Right kidney (tissue), 1 donor: ENCODE measurements at regions not wholly inside any gene's neighbourhood (a gene's known extent, or its start where the extent isn't known, plus 50 kb on each side); places are given as distances from the start of the nearest gene placed in this dataset.

ENCODE experiments used
- DNase-seq: peaks from one replicate; pipeline ENCODE4 v3.0.0-alpha.2; 2016

GRCh38 chr18:2254977-2255376 is 316.3 kb downstream of the METTL4 start:
- DNase-seq = no peak

- no peak for DNase-seq
Measured at GRCh38 chr18:2256577-2256976, 314.7 kb downstream of the METTL4 start.

- no peak for DNase-seq
Measured at GRCh38 chr18:2258954-2259353, 312.4 kb downstream of the METTL4 start.

- DNase-seq = no peak
Measured at GRCh38 chr18:2263303-2263890, 307.9 kb downstream of the METTL4 start.

GRCh38 chr18:2274613-2275012 is 296.7 kb downstream of the METTL4 start:
- no peak for DNase-seq

- no peak for DNase-seq
Measured at GRCh38 chr18:2281086-2281485, 290.2 kb downstream of the METTL4 start.

- DNase-seq = no peak
Measured at GRCh38 chr18:2281523-2282199, 289.6 kb downstream of the METTL4 start.

GRCh38 chr18:2293109-2293839 is 278.0 kb downstream of the METTL4 start:
- no peak for DNase-seq

- DNase-seq = no peak
Measured at GRCh38 chr18:2301316-2301715, 270.0 kb downstream of the METTL4 start.

- DNase-seq = no peak
Measured at GRCh38 chr18:2302012-2302411, 269.3 kb downstream of the METTL4 start.

- no peak for DNase-seq
Measured at GRCh38 chr18:2302628-2303516, 268.4 kb downstream of the METTL4 start.

- DNase-seq = no peak
Measured at GRCh38 chr18:2303517-2304238, 267.6 kb downstream of the METTL4 start.

- DNase-seq = no peak
Measured at GRCh38 chr18:2304378-2305175, 266.7 kb downstream of the METTL4 start.

GRCh38 chr18:2306606-2307005 is 264.7 kb downstream of the METTL4 start:
- DNase-seq = no peak

- DNase-seq = no peak
Measured at GRCh38 chr18:2310886-2311285, 260.4 kb downstream of the METTL4 start.

GRCh38 chr18:2312440-2312839 is 258.9 kb downstream of the METTL4 start:
- no peak for DNase-seq

GRCh38 chr18:2313332-2313731 is 258.0 kb downstream of the METTL4 start:
- DNase-seq = no peak

- no peak for DNase-seq
Measured at GRCh38 chr18:2316082-2316750, 255.1 kb downstream of the METTL4 start.

- no peak for DNase-seq
Measured at GRCh38 chr18:2316751-2317696, 254.3 kb downstream of the METTL4 start.
